IMR-90 (cell line): ENCODE measurements at regions not wholly inside any gene's neighbourhood (a gene's known extent, or its start where the extent isn't known, plus 50 kb on each side); places are given as distances from the start of the nearest gene placed in this dataset.

Experiments used
- BHLHE40 ChIP-seq: fragments of 150-350 bp; IDR thresholded peaks from 2 replicates; pipeline ENCODE4 v1.6.1; 2016; ENCODE audit warnings: mild to moderate bottlenecking, low read depth, low read length
- CTCF ChIP-seq: conservative IDR thresholded peaks from 2 replicates; pipeline ENCODE4 v1.5.1; 2012; ENCODE audit warnings: mild to moderate bottlenecking, low read depth, low read length, improper control_type of control experiment
- ELK1 ChIP-seq: fragments of 150-350 bp; IDR thresholded peaks from 2 replicates; pipeline ENCODE4 v1.6.1; 2016; ENCODE audit warnings: low read depth, mild to moderate bottlenecking, low read length, moderate library complexity, borderline replicate concordance
- FOS ChIP-seq: fragments of 150-350 bp; IDR thresholded peaks from 2 replicates; pipeline ENCODE4 v1.6.1; 2016; ENCODE audit warnings: low read depth, low read length
- MAFK ChIP-seq: IDR thresholded peaks from 2 replicates; pipeline ENCODE4 v1.6.1; 2012; ENCODE audit warnings: low read depth, low read length, improper control_type of control experiment
- MAZ ChIP-seq: IDR thresholded peaks from 2 replicates; pipeline ENCODE4 v1.6.1; 2012; ENCODE audit warnings: low read depth, mild to moderate bottlenecking, low read length, improper control_type of control experiment, moderate library complexity, borderline replicate concordance
- MXI1 ChIP-seq: IDR thresholded peaks from 2 replicates; pipeline ENCODE4 v1.6.1; 2012; ENCODE audit warnings: low read depth, mild to moderate bottlenecking, low read length, moderate library complexity, borderline replicate concordance
- NFE2L2 ChIP-seq: fragments of 150-350 bp; IDR thresholded peaks from 2 replicates; pipeline ENCODE4 v1.6.1; 2016; ENCODE audit warnings: low read depth, mild to moderate bottlenecking, low read length
- POLR2A ChIP-seq: IDR thresholded peaks from 2 replicates; pipeline ENCODE4 v1.6.1; 2012; ENCODE audit warnings: mild to moderate bottlenecking, low read depth, low read length
- RAD21 ChIP-seq: IDR thresholded peaks from 2 replicates; pipeline ENCODE4 v1.6.1; 2012; ENCODE audit warnings: low read length, improper control_type of control experiment
- RCOR1 ChIP-seq: IDR thresholded peaks from 2 replicates; pipeline ENCODE4 v1.6.1; 2012; ENCODE audit warnings: mild to moderate bottlenecking, low read length, improper control_type of control experiment; ENCODE audit not compliant: insufficient replicate concordance
- RFX5 ChIP-seq: IDR thresholded peaks from 2 replicates; pipeline ENCODE4 v1.8.0; 2012; ENCODE audit warnings: low read depth, mild to moderate bottlenecking, low read length, moderate library complexity
- SMC3 ChIP-seq: fragments of 150-350 bp; IDR thresholded peaks from 2 replicates; pipeline ENCODE4 v1.6.1; 2016; ENCODE audit warnings: low read depth, mild to moderate bottlenecking, antibody characterized with exemption, low read length, moderate library complexity
- USF2 ChIP-seq: fragments of 150-350 bp; IDR thresholded peaks from 2 replicates; pipeline ENCODE4 v1.6.1; 2017; ENCODE audit warnings: mild to moderate bottlenecking, antibody characterized with exemption, low read length, low read depth

GRCh38 chr2:215672406-215672805, 236.5 kb upstream of the FN1 start:
- TF ChIP-seq CTCF (no peak), MAZ (no peak), SMC3 (no peak), RAD21 (no peak), USF2 (no peak), MXI1 (no peak), POLR2A (no peak), RFX5 (no peak), MAFK (no peak), BHLHE40 (no peak), RCOR1 (no peak), NFE2L2 (no peak), FOS (no peak), ELK1 (no peak)
